ENCODE measurements at regions not wholly inside any gene's neighbourhood (a gene's known extent, or its start where the extent isn't known, plus 50 kb on each side); places are given as distances from the start of the nearest gene placed in this dataset.
"Not testable (repeated sequence)": the region's sequence is repeated elsewhere in the genome, so short reads cannot be mapped to it uniquely, and the experiment has no call there.

DNA sequence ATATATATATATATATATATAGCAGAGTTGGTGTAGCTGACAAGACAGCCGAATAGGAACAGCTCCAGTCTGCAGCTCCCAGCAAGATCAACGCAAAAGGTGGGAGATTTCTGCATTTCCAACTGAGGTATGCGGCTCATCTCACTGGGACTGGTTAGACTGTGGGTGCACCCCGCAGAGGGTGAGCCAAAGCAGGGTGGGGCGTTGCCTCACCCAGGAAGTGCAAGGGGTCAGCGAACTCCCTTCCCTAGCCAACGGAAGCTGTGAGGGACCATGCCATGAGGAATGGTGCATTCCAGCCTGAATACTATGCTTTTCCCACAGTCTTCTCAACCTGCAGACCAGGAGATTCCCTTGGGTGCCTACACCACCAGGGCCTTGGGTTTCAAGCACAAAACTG is 81.7 kb upstream of the ST3GAL6 start:
- TF ChIP-seq, protein P1, sequence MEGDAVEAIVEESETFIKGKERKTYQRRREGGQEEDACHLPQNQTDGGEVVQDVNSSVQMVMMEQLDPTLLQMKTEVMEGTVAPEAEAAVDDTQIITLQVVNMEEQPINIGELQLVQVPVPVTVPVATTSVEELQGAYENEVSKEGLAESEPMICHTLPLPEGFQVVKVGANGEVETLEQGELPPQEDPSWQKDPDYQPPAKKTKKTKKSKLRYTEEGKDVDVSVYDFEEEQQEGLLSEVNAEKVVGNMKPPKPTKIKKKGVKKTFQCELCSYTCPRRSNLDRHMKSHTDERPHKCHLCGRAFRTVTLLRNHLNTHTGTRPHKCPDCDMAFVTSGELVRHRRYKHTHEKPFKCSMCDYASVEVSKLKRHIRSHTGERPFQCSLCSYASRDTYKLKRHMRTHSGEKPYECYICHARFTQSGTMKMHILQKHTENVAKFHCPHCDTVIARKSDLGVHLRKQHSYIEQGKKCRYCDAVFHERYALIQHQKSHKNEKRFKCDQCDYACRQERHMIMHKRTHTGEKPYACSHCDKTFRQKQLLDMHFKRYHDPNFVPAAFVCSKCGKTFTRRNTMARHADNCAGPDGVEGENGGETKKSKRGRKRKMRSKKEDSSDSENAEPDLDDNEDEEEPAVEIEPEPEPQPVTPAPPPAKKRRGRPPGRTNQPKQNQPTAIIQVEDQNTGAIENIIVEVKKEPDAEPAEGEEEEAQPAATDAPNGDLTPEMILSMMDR (IDR thresholded peaks at IDR 0.05; ENCODE audit: extremely low read depth, insufficient read depth, missing control alignments) = no peak
- DNase-seq (ENCODE audit: low spot score) = no peak
- in situ Hi-C loops (cut with MboI; ENCODE audit: low pct_unique_long_range_greater_than_20kb, low sequenced_read_pairs, unreplicated experiment) = no loop called here

DNA sequence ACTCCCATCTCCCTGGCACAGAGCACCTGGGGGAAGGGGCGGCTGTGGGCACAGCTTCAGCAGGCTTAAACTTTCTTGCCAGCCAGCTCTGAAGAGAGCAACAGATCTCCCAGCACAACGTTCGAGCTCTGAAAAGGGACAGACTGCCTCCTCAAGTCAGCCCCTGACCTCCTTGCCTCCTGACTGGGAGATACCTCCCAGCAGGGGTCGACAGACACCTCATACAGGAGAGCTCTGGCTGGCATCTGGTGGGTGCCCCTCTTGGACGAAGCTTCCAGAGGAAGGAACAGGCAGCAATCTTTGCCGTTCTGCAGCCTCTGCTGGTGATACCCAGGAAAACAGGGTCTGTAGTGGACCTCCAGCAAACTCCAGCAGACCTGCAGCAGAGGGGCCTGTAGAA is 80.7 kb upstream of the ST3GAL6 start:
- in situ Hi-C loops (cut with MboI; ENCODE audit: low pct_unique_long_range_greater_than_20kb, low sequenced_read_pairs, unreplicated experiment); DNase-seq (ENCODE audit: low spot score): not testable (repeated sequence)

- TF ChIP-seq, protein P1 (IDR thresholded peaks at IDR 0.05; ENCODE audit: extremely low read depth, insufficient read depth, missing control alignments) = no peak
- in situ Hi-C loops (cut with MboI; ENCODE audit: low pct_unique_long_range_greater_than_20kb, low sequenced_read_pairs, unreplicated experiment) = no loop called here
- DNase-seq (ENCODE audit: low spot score) = no peak
Observed at GRCh38 chr3:98688363-98688762, 74.8 kb upstream of the ST3GAL6 start.

DNA sequence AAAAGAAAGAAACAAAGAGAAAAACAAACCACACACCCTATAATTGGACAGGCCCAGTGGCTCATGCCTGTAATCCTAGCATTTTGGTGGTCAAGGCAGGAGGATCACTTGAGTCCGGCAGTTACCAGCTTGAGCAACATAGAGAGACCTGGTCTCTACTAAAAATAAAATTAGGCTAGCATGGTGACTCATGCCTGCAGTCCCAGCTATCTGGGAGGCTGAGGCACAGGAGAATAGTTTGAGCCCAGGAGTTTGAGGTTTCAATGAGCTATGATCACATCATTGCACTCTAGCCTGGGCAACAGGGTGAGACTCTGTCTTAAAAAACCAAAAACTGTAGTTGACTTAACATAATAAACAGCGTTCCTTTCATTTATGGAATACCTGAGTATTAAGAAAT is 72.3 kb upstream of the ST3GAL6 start:
- TF ChIP-seq, protein P1 (IDR thresholded peaks at IDR 0.05; ENCODE audit: extremely low read depth, insufficient read depth, missing control alignments) = no peak
- DNase-seq (ENCODE audit: low spot score) = no peak
- in situ Hi-C loops (cut with MboI; ENCODE audit: low pct_unique_long_range_greater_than_20kb, low sequenced_read_pairs, unreplicated experiment) = no loop called here

- DNase-seq (ENCODE audit: low spot score) = no peak
Observed at GRCh38 chr3:98691897-98692296, 71.2 kb upstream of the ST3GAL6 start.

DNA sequence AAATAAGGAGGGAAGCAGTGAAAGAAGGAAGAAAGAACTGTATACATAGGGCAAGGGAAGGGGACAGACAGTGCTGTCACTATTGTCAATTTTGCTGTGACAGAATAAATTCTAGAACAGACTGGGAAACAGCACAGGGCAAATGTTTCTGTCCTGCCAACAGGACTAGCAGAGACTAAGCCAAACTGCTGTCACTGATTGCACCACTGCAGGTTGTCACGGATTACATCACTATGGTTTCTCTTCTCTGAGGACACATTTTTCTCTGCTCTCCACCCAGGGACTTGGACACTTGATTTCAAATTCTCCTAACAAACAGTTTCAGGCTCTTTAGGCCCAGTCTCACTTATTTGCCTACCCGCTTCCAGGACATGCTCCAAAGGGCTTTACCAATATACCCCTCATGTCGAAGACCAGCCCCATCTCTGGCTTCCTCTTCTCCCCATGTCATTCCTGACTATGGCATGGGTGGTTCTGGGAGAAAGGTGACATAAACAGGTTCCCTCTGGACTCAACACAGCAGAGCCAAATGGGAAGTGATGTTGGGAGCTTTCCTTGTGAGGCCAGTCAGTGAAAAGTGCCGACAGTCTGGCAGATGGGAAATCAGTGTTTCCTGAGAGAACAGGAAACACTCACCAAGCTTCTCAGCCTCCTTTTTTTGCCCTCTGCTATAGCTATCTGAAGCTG is 70.2 kb upstream of the ST3GAL6 start:
- in situ Hi-C loops (cut with MboI; ENCODE audit: low pct_unique_long_range_greater_than_20kb, low sequenced_read_pairs, unreplicated experiment) = no loop called here
- TF ChIP-seq, protein P1 (IDR thresholded peaks at IDR 0.05; ENCODE audit: extremely low read depth, insufficient read depth, missing control alignments) = no peak
- DNase-seq (ENCODE audit: low spot score) = no peak

More at GRCh38 chr3:98691897-98692296, 71.2 kb upstream of the ST3GAL6 start:
- in situ Hi-C loops (cut with MboI; ENCODE audit: low pct_unique_long_range_greater_than_20kb, low sequenced_read_pairs, unreplicated experiment) = no loop called here
- TF ChIP-seq, protein P1 (IDR thresholded peaks at IDR 0.05; ENCODE audit: extremely low read depth, insufficient read depth, missing control alignments) = no peak

DNA sequence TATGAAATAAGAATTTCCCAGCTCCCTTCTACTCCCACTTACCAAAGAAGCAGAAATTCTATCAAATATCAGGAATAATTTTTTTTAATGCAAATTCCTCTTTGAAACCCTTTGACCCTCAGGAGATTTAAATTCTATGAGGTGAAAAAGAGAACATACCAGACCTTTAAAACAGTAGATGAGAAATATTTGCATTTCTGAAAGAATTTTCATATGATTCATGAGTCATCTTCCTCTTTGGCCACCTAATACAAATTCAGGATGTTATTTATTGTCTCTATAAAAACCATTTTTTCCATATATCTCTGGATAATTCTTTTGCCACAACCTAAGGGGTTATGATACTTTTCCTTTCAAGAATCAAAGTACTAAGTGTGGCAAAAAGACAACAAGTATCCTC is 67.3 kb upstream of the ST3GAL6 start:
- TF ChIP-seq, protein P1 (IDR thresholded peaks at IDR 0.05; ENCODE audit: extremely low read depth, insufficient read depth, missing control alignments) = no peak
- in situ Hi-C loops (cut with MboI; ENCODE audit: low pct_unique_long_range_greater_than_20kb, low sequenced_read_pairs, unreplicated experiment) = no loop called here
- no peak for DNase-seq (ENCODE audit: low spot score)

DNA sequence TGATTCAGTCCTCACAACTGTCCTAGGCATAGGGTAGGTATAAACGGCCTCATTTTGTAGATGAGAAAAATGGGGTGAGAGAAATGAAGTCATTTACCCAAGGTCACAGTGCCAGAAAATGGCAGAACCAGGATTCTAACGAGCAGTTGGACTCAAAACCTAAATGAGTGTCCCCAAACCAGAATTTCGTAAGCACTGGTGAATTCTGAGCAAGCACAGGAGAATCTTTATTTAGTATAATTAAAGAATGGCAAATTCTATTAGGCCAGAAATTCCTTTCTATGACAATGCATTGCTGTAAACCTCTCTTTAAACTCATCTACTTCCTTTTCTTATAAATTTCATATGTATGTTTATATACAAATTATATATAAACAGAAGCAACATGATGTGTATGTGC is 66.8 kb upstream of the ST3GAL6 start:
- DNase-seq (ENCODE audit: low spot score); in situ Hi-C loops (cut with MboI; ENCODE audit: low pct_unique_long_range_greater_than_20kb, low sequenced_read_pairs, unreplicated experiment): not testable (repeated sequence)

Data from GM13977 (cell line).